Heart left ventricle (tissue), 13 donors: ENCODE measurements at regions not wholly inside any gene's neighbourhood (a gene's known extent, or its start where the extent isn't known, plus 50 kb on each side); places are given as distances from the start of the nearest gene placed in this dataset.

Source experiments
- POLR2A ChIP-seq, 2 donors: fragments of 450-650 bp; IDR thresholded peaks; one replicate each; pipeline ENCODE4 v1.6.1; 2017; ENCODE audit warnings: antibody characterized with exemption in 2 of 2, mild to moderate bottlenecking in 2 of 2, moderate library complexity in 2 of 2
- TF ChIP-seq, protein P1 (sequence below), 12 donors: fragments of 200-600 bp; sonication (generic) in 4 of 12; IDR thresholded peaks; one replicate each; pipeline versions ENCODE4 v1.5.0 to v1.8.0; 2018 to 2022; ENCODE audit warnings: antibody characterized with exemption in 12 of 12, mild to moderate bottlenecking in 5 of 12
- donor health status: ischemic (EF 13 %, LVEDD 7.1; RV severe dilation, severe dysfunction).
- donor health status: DM: no; HTN: yes; CAD: no.
- donor health status: DM: no; HTN: no; CAD: no.
- donor health status: ischemic (EF 25% LVEDD 6.9; RV normal size, moderate dysfunction).
- donor health status: ischemic (EF 25% LVEDD 5.7; RV mildly dilated, moderate dysfunction).
- donor health status: ischemic (EF 35%, LVEDD 5.7; RV mildly dilated, moderate dysfunction).
- donor health status: nonischemic (EF 11% LVEDD 7.7; RV severe dilation, severe dysfunction).
- donor health status: DM: yes; HTN: yes; CAD: no.
- donor health status: PGD.
- donor health status: ischemic (EF 29% LVEDD 5.4; RV normal size, mild dysfunction).
- donor health status: nonischemic (EF 23%, LVEDD 6.1; RV moderate dilation, normal function).

DNA sequence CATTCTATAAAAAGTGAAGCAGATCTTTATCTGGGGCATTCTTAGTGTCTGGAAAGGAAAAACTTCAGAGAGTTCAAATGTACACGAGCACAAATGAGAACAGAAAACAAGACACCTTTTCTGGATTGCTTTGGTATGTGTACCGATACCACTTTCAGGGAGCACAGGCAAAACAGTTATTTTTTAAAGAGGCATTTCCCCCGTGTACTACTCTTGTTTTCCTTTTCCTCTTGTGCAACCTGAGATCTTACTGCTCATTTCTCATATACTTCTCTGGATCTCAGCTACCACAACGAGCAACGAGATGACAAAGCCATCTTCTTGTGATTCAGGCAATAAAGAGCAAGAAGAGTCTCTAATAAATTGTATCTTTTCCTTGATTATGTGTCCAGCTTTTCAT, 463.6 kb downstream of the SHQ1 start:
- TF ChIP-seq, protein P1, sequence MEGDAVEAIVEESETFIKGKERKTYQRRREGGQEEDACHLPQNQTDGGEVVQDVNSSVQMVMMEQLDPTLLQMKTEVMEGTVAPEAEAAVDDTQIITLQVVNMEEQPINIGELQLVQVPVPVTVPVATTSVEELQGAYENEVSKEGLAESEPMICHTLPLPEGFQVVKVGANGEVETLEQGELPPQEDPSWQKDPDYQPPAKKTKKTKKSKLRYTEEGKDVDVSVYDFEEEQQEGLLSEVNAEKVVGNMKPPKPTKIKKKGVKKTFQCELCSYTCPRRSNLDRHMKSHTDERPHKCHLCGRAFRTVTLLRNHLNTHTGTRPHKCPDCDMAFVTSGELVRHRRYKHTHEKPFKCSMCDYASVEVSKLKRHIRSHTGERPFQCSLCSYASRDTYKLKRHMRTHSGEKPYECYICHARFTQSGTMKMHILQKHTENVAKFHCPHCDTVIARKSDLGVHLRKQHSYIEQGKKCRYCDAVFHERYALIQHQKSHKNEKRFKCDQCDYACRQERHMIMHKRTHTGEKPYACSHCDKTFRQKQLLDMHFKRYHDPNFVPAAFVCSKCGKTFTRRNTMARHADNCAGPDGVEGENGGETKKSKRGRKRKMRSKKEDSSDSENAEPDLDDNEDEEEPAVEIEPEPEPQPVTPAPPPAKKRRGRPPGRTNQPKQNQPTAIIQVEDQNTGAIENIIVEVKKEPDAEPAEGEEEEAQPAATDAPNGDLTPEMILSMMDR (IDR thresholded peaks at IDR 0.05) = no peak
- no peak for TF ChIP-seq POLR2A (IDR thresholded peaks at IDR 0.05)
